ENCODE measurements at regions not wholly inside any gene's neighbourhood (a gene's known extent, or its start where the extent isn't known, plus 50 kb on each side); places are given as distances from the start of the nearest gene placed in this dataset.
A peak's percentile ranks its signal among the peaks of the same experiment; 100 is the strongest.

DNA sequence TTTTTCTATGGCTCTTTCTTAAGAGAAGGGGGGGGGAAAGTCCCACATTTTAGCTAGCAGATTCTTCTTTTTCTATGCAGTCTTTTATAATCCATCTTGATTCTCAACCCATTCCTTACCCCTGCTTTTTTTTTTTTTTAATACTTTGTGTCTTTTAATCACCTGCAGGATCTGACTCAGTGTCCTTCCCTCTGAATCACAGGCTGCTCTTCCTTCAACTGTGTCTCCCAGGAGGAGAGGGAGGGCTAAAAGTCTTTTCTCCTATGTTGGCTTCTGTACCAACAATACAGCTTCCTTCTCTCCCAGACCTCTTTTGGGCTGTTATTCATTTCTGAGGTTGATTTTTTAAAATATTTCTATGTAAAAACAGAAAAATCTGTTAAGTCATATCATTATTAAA is 686.2 kb downstream of the ADGRL2 start (continued):
- TF ChIP-seq, protein P1, sequence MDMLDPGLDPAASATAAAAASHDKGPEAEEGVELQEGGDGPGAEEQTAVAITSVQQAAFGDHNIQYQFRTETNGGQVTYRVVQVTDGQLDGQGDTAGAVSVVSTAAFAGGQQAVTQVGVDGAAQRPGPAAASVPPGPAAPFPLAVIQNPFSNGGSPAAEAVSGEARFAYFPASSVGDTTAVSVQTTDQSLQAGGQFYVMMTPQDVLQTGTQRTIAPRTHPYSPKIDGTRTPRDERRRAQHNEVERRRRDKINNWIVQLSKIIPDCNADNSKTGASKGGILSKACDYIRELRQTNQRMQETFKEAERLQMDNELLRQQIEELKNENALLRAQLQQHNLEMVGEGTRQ (CRISPR knock-in tag; IDR thresholded peaks at IDR 0.05): no peak
- no peak for TF ChIP-seq MXD4 (CRISPR knock-in tag; IDR thresholded peaks at IDR 0.05; ENCODE audit: borderline replicate concordance)
- no peak for TF ChIP-seq SOX15 (CRISPR knock-in tag; IDR thresholded peaks at IDR 0.05)
- TF ChIP-seq ZBTB21 (CRISPR knock-in tag; IDR thresholded peaks at IDR 0.05; ENCODE audit: borderline replicate concordance): no peak
- TF ChIP-seq FOXP1 (CRISPR knock-in tag; IDR thresholded peaks at IDR 0.05; ENCODE audit: borderline replicate concordance): no peak
- TF ChIP-seq, protein P2, sequence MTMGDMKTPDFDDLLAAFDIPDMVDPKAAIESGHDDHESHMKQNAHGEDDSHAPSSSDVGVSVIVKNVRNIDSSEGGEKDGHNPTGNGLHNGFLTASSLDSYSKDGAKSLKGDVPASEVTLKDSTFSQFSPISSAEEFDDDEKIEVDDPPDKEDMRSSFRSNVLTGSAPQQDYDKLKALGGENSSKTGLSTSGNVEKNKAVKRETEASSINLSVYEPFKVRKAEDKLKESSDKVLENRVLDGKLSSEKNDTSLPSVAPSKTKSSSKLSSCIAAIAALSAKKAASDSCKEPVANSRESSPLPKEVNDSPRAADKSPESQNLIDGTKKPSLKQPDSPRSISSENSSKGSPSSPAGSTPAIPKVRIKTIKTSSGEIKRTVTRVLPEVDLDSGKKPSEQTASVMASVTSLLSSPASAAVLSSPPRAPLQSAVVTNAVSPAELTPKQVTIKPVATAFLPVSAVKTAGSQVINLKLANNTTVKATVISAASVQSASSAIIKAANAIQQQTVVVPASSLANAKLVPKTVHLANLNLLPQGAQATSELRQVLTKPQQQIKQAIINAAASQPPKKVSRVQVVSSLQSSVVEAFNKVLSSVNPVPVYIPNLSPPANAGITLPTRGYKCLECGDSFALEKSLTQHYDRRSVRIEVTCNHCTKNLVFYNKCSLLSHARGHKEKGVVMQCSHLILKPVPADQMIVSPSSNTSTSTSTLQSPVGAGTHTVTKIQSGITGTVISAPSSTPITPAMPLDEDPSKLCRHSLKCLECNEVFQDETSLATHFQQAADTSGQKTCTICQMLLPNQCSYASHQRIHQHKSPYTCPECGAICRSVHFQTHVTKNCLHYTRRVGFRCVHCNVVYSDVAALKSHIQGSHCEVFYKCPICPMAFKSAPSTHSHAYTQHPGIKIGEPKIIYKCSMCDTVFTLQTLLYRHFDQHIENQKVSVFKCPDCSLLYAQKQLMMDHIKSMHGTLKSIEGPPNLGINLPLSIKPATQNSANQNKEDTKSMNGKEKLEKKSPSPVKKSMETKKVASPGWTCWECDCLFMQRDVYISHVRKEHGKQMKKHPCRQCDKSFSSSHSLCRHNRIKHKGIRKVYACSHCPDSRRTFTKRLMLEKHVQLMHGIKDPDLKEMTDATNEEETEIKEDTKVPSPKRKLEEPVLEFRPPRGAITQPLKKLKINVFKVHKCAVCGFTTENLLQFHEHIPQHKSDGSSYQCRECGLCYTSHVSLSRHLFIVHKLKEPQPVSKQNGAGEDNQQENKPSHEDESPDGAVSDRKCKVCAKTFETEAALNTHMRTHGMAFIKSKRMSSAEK (CRISPR knock-in tag; IDR thresholded peaks at IDR 0.05; ENCODE audit: borderline replicate concordance): no peak
- TF ChIP-seq, protein P3, sequence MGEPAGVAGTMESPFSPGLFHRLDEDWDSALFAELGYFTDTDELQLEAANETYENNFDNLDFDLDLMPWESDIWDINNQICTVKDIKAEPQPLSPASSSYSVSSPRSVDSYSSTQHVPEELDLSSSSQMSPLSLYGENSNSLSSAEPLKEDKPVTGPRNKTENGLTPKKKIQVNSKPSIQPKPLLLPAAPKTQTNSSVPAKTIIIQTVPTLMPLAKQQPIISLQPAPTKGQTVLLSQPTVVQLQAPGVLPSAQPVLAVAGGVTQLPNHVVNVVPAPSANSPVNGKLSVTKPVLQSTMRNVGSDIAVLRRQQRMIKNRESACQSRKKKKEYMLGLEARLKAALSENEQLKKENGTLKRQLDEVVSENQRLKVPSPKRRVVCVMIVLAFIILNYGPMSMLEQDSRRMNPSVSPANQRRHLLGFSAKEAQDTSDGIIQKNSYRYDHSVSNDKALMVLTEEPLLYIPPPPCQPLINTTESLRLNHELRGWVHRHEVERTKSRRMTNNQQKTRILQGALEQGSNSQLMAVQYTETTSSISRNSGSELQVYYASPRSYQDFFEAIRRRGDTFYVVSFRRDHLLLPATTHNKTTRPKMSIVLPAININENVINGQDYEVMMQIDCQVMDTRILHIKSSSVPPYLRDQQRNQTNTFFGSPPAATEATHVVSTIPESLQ (CRISPR knock-in tag; IDR thresholded peaks at IDR 0.05): no peak
- TF ChIP-seq, protein P4, sequence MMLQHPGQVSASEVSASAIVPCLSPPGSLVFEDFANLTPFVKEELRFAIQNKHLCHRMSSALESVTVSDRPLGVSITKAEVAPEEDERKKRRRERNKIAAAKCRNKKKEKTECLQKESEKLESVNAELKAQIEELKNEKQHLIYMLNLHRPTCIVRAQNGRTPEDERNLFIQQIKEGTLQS (CRISPR knock-in tag; conservative IDR thresholded peaks at IDR 0.05): no peak

DNA sequence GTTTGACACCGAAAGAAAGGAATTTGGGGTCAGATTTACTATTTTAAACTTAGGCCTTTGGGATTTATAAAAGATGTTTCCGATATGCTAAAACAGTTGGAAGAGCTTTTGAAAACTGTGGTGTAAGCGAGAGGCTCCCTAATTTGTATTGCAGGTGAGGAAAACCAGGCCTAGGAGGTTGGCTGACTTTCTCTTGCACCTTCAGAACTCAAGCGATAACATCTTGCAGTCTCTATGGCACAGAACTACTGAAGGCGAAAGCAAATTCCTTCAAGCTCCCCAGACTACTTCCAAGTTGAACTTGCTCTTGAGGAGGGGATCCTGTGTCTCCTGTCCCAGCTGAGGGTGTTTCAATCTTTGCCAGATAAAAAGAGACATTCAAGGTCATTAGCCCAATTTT is 685.7 kb downstream of the ADGRL2 start:
- H3K27me3 Mint-ChIP-seq (ENCODE audit: low read depth): no peaks in the 10 kb centered on the region
- TF ChIP-seq, protein P5, sequence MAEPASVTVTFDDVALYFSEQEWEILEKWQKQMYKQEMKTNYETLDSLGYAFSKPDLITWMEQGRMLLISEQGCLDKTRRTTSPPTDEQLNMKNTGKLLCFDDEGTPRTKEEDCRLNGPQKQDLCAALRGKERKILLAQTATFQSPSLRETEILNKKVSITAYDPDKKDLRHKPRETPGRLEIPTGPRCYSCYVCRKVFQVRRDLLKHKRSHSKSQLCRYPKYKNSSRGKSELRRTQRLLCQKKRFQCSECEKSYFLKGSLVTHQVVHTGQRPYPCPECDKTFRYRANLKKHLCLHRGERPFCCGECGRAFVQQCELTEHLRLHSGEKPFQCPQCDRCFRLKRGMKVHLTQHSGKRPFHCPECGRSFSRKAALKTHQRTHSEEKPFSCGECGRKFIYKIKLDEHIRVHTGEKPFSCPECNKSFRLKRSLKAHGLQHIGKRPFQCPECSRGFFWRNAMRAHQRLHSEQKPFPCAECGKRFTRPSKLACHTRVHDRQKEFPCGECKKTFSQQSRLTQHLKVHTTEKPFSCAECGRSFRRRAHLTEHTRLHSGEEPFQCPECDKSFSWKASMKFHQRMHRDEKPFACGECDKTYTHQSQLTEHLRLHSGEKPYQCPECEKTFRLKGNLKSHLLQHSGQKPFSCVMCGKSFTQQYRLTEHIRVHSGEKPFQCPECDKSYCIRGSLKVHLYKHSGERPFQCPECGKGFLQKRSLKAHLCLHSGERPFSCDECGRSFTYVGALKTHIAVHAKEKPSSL (CRISPR knock-in tag; conservative IDR thresholded peaks at IDR 0.05): no peak
- TF ChIP-seq, protein P6, sequence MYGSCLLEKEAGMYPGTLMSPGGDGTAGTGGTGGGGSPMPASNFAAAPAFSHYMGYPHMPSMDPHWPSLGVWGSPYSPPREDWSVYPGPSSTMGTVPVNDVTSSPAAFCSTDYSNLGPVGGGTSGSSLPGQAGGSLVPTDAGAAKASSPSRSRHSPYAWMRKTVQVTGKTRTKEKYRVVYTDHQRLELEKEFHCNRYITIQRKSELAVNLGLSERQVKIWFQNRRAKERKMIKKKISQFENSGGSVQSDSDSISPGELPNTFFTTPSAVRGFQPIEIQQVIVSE (CRISPR knock-in tag; IDR thresholded peaks at IDR 0.05; ENCODE audit: borderline replicate concordance): no peak
- TF ChIP-seq ZNF671 (CRISPR knock-in tag; IDR thresholded peaks at IDR 0.05) (no peak), ZNF416 (CRISPR knock-in tag; IDR thresholded peaks at IDR 0.05) (no peak), TCF7 (CRISPR knock-in tag; IDR thresholded peaks at IDR 0.05; ENCODE audit: low read depth) (no peak)
- TF ChIP-seq, protein P7, sequence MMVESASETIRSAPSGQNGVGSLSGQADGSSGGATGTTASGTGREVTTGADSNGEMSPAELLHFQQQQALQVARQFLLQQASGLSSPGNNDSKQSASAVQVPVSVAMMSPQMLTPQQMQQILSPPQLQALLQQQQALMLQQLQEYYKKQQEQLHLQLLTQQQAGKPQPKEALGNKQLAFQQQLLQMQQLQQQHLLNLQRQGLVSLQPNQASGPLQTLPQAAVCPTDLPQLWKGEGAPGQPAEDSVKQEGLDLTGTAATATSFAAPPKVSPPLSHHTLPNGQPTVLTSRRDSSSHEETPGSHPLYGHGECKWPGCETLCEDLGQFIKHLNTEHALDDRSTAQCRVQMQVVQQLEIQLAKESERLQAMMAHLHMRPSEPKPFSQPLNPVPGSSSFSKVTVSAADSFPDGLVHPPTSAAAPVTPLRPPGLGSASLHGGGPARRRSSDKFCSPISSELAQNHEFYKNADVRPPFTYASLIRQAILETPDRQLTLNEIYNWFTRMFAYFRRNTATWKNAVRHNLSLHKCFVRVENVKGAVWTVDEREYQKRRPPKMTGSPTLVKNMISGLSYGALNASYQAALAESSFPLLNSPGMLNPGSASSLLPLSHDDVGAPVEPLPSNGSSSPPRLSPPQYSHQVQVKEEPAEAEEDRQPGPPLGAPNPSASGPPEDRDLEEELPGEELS (CRISPR knock-in tag; IDR thresholded peaks at IDR 0.05): no peak
- TF ChIP-seq, protein P8, sequence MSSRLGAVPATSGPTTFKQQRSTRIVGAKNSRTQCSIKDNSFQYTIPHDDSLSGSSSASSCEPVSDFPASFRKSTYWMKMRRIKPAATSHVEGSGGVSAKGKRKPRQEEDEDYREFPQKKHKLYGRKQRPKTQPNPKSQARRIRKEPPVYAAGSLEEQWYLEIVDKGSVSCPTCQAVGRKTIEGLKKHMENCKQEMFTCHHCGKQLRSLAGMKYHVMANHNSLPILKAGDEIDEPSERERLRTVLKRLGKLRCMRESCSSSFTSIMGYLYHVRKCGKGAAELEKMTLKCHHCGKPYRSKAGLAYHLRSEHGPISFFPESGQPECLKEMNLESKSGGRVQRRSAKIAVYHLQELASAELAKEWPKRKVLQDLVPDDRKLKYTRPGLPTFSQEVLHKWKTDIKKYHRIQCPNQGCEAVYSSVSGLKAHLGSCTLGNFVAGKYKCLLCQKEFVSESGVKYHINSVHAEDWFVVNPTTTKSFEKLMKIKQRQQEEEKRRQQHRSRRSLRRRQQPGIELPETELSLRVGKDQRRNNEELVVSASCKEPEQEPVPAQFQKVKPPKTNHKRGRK (CRISPR knock-in tag; IDR thresholded peaks at IDR 0.05; ENCODE audit: borderline replicate concordance): no peak
- TF ChIP-seq, protein P9, sequence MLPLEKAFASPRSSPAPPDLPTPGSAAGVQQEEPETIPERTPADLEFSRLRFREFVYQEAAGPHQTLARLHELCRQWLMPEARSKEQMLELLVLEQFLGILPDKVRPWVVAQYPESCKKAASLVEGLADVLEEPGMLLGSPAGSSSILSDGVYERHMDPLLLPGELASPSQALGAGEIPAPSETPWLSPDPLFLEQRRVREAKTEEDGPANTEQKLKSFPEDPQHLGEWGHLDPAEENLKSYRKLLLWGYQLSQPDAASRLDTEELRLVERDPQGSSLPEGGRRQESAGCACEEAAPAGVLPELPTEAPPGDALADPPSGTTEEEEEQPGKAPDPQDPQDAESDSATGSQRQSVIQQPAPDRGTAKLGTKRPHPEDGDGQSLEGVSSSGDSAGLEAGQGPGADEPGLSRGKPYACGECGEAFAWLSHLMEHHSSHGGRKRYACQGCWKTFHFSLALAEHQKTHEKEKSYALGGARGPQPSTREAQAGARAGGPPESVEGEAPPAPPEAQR (CRISPR knock-in tag; IDR thresholded peaks at IDR 0.05): no peak
- TF ChIP-seq, protein P10, sequence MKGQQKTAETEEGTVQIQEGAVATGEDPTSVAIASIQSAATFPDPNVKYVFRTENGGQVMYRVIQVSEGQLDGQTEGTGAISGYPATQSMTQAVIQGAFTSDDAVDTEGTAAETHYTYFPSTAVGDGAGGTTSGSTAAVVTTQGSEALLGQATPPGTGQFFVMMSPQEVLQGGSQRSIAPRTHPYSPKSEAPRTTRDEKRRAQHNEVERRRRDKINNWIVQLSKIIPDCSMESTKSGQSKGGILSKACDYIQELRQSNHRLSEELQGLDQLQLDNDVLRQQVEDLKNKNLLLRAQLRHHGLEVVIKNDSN (CRISPR knock-in tag; IDR thresholded peaks at IDR 0.05): no peak
- TF ChIP-seq, protein P11, sequence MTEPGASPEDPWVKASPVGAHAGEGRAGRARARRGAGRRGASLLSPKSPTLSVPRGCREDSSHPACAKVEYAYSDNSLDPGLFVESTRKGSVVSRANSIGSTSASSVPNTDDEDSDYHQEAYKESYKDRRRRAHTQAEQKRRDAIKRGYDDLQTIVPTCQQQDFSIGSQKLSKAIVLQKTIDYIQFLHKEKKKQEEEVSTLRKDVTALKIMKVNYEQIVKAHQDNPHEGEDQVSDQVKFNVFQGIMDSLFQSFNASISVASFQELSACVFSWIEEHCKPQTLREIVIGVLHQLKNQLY (CRISPR knock-in tag; IDR thresholded peaks at IDR 0.05): no peak
- ATAC-seq: no peak
- ChIA-PET CTCF (no interaction called here), POLR2A (no interaction called here)
- peaks cover 42% of the 10 kb centered on the region for H3K4me1 Mint-ChIP-seq
- H3K4me3 Mint-ChIP-seq: no peak overlapping the region
- H3K36me3 Mint-ChIP-seq: no peaks in the 10 kb centered on the region
- H3K9me3 Mint-ChIP-seq: no peaks in the 10 kb centered on the region
- peak overlapping the region; percentile 92; the same call in 1 of the 2 replicates for H3K27ac Mint-ChIP-seq
- no peak for DNase-seq (ENCODE audit: low spot score)
